HG02588 (cell line): ENCODE measurements at regions not wholly inside any gene's neighbourhood (a gene's known extent, or its start where the extent isn't known, plus 50 kb on each side); places are given as distances from the start of the nearest gene placed in this dataset.

ENCODE experiments used
- ATAC-seq: cut with Tn5 transposase; IDR thresholded peaks from one replicate; pipeline ENCODE4 v1.9.1; 2021; ENCODE audit warnings: mild to moderate bottlenecking, moderate library complexity; ENCODE audit not compliant: unreplicated experiment

DNA sequence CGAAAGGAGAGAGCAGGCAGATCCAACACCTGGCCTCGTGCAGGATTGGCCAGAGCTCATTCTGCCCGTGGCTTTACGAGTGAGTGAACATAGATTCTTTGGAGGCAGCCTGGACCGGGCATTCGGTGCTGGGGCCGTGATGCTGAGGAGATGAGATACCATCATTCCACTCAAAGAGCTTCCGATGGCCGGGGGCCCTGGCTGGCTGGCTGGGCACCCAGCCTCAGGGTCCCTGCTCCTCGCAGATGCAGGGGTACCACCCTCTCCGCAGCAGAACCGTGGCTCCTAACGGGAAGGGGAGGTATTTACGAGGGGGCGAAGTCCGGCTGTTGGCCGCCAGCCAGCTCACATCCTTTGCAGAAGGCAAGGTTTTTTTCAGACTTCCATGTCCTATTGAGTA is 66.1 kb upstream of the FOXF1 start:
- no peak for ATAC-seq

GRCh38 chr16:86444661-86445060 is 65.7 kb upstream of the FOXF1 start:
- no peak for ATAC-seq

DNA sequence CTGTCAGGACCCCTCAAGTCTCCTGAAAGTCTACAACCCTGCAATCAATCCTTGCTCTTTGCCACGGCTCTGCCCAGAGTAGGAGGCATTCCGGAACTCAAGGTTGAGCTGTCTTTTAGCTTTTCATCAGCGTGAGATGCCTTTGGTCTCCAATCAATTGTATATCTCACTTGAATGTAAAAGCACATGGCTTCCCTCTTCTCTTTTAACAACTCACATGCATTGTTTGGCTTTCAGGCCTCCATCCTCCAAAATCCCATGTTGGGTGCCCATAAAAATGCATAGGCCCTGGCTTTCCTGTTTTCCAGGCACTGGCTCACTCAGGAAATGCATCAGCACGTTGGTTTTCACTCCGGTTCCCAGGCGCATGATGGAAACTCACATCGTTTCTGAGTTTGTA is 64.0 kb upstream of the FOXF1 start:
- ATAC-seq: no peak

DNA sequence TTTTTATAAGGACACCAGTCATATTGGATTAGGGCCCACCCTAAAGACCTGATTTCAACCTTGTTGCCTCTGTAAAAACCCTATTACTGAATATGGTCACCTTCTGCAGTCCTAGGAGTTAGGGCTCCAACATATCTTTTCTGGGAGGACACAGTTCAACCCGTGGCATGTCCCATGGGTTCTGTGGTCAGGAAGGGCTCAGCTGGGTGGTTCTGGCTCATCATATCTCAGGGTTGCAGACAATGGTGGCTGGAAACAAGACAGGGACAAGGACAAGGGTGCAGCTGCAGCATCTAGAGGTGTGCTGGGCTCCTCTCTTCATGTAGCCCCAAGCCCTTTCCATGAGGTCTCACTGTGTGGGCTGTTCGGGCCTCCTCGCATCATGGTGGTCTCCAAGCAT is 63.1 kb upstream of the FOXF1 start:
- no peak for ATAC-seq

GRCh38 chr16:86448306-86448890 is 61.9 kb upstream of the FOXF1 start:
- no peak for ATAC-seq

GRCh38 chr16:86449446-86450095 is 60.8 kb upstream of the FOXF1 start:
- ATAC-seq: no peak

GRCh38 chr16:86450691-86451090 is 59.6 kb upstream of the FOXF1 start:
- no peak for ATAC-seq

- no peak for ATAC-seq
Measured at GRCh38 chr16:86452451-86452850, 57.9 kb upstream of the FOXF1 start.

GRCh38 chr16:86455116-86455515 is 55.2 kb upstream of the FOXF1 start:
- no peak for ATAC-seq

- ATAC-seq: no peak
Measured at GRCh38 chr16:86455640-86456039, 54.7 kb upstream of the FOXF1 start.

DNA sequence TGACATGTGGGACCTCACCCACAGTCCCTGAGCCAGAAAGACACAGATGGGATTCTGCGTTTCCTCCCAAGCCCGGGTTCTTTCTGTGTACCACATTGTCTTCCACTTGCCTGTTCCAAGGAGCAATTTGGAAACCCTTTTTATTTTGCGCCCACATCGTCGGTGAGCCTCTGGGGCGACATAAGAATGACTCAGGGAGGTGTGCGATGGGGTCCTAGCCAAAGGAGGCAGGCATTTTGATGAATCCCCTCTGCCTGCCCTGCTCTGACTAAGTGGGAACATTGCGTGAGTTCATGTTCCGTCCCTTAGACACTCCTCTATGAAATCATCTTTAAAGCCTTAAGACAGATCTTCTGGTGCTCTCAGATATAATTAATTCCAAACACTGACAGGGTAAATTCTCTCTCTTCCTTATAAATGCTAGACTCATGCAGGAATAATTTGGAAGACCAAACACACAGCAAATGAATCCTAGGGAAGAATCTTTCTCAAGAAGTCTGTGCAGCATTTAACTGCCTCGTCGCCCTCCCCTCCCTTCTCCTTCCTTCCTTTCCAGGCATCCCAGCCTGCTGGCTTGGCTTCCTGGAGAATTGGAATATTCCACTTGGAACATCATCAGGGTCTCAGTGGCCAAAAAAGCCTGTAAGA is 52.7 kb upstream of the FOXF1 start:
- ATAC-seq: no peak

- no peak for ATAC-seq
Measured at GRCh38 chr16:86458149-86458777, 52.1 kb upstream of the FOXF1 start.

DNA sequence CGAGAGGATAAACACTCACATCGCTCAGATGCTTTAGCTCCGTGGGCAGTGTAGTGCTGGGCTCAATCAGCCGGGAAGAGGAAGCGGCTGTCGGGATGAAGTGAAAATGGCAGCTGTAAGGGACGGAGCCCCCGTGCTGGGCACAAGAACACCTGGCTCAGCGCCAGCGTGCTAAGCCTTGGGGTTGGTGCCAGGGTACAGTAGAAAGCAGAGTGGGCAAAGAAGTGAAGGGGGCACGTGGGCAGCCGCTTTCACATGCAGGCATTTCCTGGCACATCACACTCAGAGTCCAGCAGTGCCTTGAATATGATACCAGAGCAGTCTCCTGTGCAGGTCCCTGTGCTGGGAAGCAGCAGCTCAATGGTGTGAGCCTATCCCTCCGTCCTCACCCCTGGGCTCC is 51.1 kb upstream of the FOXF1 start:
- no peak for ATAC-seq
